ENCODE measurements at regions not wholly inside any gene's neighbourhood (a gene's known extent, or its start where the extent isn't known, plus 50 kb on each side); places are given as distances from the start of the nearest gene placed in this dataset.

DNA sequence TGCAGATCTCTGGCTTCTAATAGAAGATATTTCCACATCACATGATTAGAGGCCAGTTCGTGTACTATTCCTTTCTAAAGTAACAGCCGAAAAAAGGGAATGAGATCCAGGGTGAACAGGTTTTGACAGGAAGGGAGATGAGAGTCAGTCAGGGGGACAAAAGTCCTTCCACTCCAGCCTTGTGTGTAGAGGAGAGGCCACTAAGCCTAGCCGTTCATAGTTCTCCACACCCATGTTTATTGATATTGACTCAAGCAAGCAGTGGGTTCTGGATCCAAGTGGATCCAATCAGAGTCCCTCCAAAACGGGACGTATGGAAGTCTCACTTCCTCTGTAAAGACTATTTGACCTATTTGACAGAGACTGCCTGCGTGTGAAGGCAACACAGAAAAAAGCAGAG is 80.4 kb upstream of the LRIG1 start:
- BruUV-seq (replicated peaks): no TSS peak
- peaks cover 0 to 6% of the 10 kb centered on the region in 2 experiments for H3K27me3 ChIP-seq (ENCODE audit: control insufficient read depth in 2 of 2, insufficient read depth in 2 of 2, low read length in 2 of 2)
- no peaks in the 10 kb centered on the region for H3K4me1 ChIP-seq (ENCODE audit: control insufficient read depth, extremely low read depth, insufficient read depth, low read length)
- H2AFZ ChIP-seq (ENCODE audit: low read depth, low read length): no peak overlapping the region
- no peak overlapping the region for H3K9ac ChIP-seq (replicated peaks; ENCODE audit: extremely low read depth, insufficient read depth, low read length)
- dilution Hi-C loops (cut with MboI; ENCODE audit: extremely low pct_ligation_motif_present, low sequenced_read_pairs) (no loop called here), intact Hi-C loops (cut with micrococcal nuclease) (no loop called here)
- no peak for DNase-seq (ENCODE audit: low read depth, low spot score)
- H3K27ac ChIP-seq (ENCODE audit: insufficient read depth, low read depth, low read length): no peak overlapping the region
- no peak for FAIRE-seq
- TF ChIP-seq FOS (IDR thresholded peaks at IDR 0.05; ENCODE audit: borderline replicate concordance, insufficient read depth, low read length): no peak
- no peak for TF ChIP-seq POLR2A (IDR thresholded peaks at IDR 0.05; ENCODE audit: low read depth, low read length)
- no peaks in the 10 kb centered on the region for H3K9me1 ChIP-seq (replicated peaks; ENCODE audit: control insufficient read depth, extremely low read depth, insufficient read depth, low read length)
- H3K4me2 ChIP-seq (ENCODE audit: insufficient read depth, low read length): no peak overlapping the region
- H3K36me3 ChIP-seq (ENCODE audit: control insufficient read depth in 2 of 2, extremely low read depth in 1 of 2, insufficient read depth in 2 of 2, low read length in 2 of 2): no peaks in the 10 kb centered on the region
- no peaks in the 10 kb centered on the region for H3K9me3 ChIP-seq (replicated peaks; ENCODE audit: control insufficient read depth, insufficient read depth, low read length)
- H3K4me3 ChIP-seq (replicated peaks in 1 of 3; ENCODE audit: insufficient read depth in 1 of 3, low read depth in 1 of 3, low read length in 3 of 3): no peak overlapping the region
- H3K79me2 ChIP-seq (ENCODE audit: control insufficient read depth, insufficient read depth, low read length): no peaks in the 10 kb centered on the region
- H4K20me1 ChIP-seq (replicated peaks; ENCODE audit: control insufficient read depth, extremely low read depth, insufficient read depth, low read length): no peaks in the 10 kb centered on the region
- POLR2A ChIA-PET: no interaction called here
- CTCF ChIA-PET: no interaction called here

DNA sequence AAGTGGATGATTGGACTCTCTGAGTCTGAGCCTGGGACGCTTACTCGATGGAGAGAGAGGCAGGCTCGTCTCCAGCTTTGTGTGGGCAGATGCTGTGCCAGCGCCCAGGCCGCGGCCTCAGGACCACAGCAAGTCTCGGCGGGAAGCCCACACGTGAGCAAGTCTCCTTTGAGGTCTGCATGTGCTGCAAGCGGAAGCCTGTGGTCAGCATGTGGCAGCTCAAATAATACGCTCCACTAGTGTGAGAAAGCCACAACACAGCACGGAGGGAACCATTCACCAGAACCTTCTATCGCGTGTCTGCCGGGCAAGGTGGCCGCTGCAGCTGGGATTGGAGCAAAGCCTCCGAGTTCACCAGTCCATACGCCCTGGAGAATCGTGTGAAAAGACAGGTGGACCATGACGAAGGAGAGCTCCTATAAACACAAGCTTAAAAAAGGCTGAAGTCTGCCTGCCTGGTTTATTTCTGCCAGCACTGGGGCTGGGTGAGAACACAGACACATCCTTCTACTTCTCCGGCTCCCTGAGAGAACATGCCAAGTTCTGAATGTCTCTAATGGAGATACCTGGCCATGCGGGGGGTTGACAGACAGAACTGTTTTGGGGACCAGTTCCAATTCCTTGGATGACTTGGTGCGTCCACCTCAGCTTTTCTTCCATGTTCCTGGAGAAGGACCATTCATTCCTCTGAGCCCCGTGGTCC is 82.0 kb upstream of the LRIG1 start:
- FAIRE-seq: no peak
- intact Hi-C loops (cut with micrococcal nuclease) (no loop called here), dilution Hi-C loops (cut with MboI; ENCODE audit: extremely low pct_ligation_motif_present, low sequenced_read_pairs) (no loop called here)
- CTCF ChIA-PET: interaction anchor here (1.1 kb wide), 1 partner anchor 239 kb away, joined by 4 read pairs; no protein-coding TSS in a partner anchor
- TF ChIP-seq GATA2 (IDR thresholded peaks at IDR 0.05; ENCODE audit: insufficient read depth, insufficient read length, low read depth, low read length) (no peak), MYC (IDR thresholded peaks at IDR 0.05; ENCODE audit: low read depth, low read length) (no peak), EZH2 (IDR thresholded peaks at IDR 0.05; ENCODE audit: borderline replicate concordance, low read depth, low read length, severe bottlenecking) (no peak), POLR2A (IDR thresholded peaks at IDR 0.05; ENCODE audit: low read depth, low read length) (no peak), POLR2AphosphoS5 (IDR thresholded peaks at IDR 0.05; ENCODE audit: insufficient read depth, low read depth, low read length) (no peak), FOS (IDR thresholded peaks at IDR 0.05; ENCODE audit: borderline replicate concordance, insufficient read depth, low read length) (no peak), JUN (IDR thresholded peaks at IDR 0.05; ENCODE audit: borderline replicate concordance, insufficient read depth, insufficient read length, low read depth) (no peak)
- TF ChIP-seq, protein P1, sequence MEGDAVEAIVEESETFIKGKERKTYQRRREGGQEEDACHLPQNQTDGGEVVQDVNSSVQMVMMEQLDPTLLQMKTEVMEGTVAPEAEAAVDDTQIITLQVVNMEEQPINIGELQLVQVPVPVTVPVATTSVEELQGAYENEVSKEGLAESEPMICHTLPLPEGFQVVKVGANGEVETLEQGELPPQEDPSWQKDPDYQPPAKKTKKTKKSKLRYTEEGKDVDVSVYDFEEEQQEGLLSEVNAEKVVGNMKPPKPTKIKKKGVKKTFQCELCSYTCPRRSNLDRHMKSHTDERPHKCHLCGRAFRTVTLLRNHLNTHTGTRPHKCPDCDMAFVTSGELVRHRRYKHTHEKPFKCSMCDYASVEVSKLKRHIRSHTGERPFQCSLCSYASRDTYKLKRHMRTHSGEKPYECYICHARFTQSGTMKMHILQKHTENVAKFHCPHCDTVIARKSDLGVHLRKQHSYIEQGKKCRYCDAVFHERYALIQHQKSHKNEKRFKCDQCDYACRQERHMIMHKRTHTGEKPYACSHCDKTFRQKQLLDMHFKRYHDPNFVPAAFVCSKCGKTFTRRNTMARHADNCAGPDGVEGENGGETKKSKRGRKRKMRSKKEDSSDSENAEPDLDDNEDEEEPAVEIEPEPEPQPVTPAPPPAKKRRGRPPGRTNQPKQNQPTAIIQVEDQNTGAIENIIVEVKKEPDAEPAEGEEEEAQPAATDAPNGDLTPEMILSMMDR (IDR thresholded peaks at IDR 0.05; ENCODE audit: extremely low read depth in 1 of 2, insufficient read depth in 1 of 2, low read depth in 1 of 2, low read length in 2 of 2): no peak
- TF ChIP-seq, protein P2, sequence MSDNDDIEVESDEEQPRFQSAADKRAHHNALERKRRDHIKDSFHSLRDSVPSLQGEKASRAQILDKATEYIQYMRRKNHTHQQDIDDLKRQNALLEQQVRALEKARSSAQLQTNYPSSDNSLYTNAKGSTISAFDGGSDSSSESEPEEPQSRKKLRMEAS (IDR thresholded peaks at IDR 0.05; ENCODE audit: insufficient read depth, insufficient read length): no peak
- no peaks in the 10 kb centered on the region for H3K4me1 ChIP-seq (ENCODE audit: control insufficient read depth, extremely low read depth, insufficient read depth, low read length)
- H3K4me2 ChIP-seq (ENCODE audit: insufficient read depth, low read length): no peak overlapping the region
- H3K9me1 ChIP-seq (replicated peaks; ENCODE audit: control insufficient read depth, extremely low read depth, insufficient read depth, low read length): no peaks in the 10 kb centered on the region
- H3K36me3 ChIP-seq (ENCODE audit: control insufficient read depth in 2 of 2, extremely low read depth in 1 of 2, insufficient read depth in 2 of 2, low read length in 2 of 2): no peaks in the 10 kb centered on the region
- H2AFZ ChIP-seq (ENCODE audit: low read depth, low read length): no peak overlapping the region
- no peaks in the 10 kb centered on the region for H3K9me3 ChIP-seq (replicated peaks; ENCODE audit: control insufficient read depth, insufficient read depth, low read length)
- no peaks in the 10 kb centered on the region for H3K79me2 ChIP-seq (ENCODE audit: control insufficient read depth, insufficient read depth, low read length)
- no TSS peak for BruUV-seq (replicated peaks)
- POLR2A ChIA-PET: no interaction called here
- H4K20me1 ChIP-seq (replicated peaks; ENCODE audit: control insufficient read depth, extremely low read depth, insufficient read depth, low read length): no peaks in the 10 kb centered on the region
- H3K4me3 ChIP-seq (replicated peaks in 1 of 3; ENCODE audit: insufficient read depth in 1 of 3, low read depth in 1 of 3, low read length in 3 of 3): no peak overlapping the region
- H3K27me3 ChIP-seq (ENCODE audit: control insufficient read depth in 2 of 2, insufficient read depth in 2 of 2, low read length in 2 of 2): peaks cover 0 to 4% of the 10 kb centered on the region in 2 experiments
- no peak overlapping the region for H3K9ac ChIP-seq (replicated peaks; ENCODE audit: extremely low read depth, insufficient read depth, low read length)
- H3K27ac ChIP-seq (ENCODE audit: insufficient read depth, low read depth, low read length): no peak overlapping the region
- no peak for DNase-seq (ENCODE audit: low read depth, low spot score)

All from endothelial cell of umbilical vein (primary cell).